IMR-90 (cell line): ENCODE measurements at regions not wholly inside any gene's neighbourhood (a gene's known extent, or its start where the extent isn't known, plus 50 kb on each side); places are given as distances from the start of the nearest gene placed in this dataset.
"Not testable (repeated sequence)": the region's sequence is repeated elsewhere in the genome, so short reads cannot be mapped to it uniquely, and the experiment has no call there.

Experiments
- ATAC-seq: fragments of 200-7000 bp; cut with Tn5 transposase; 2 replicates; pipeline ENCODE4 v1.9.1; 2020; ENCODE audit warnings: low read depth, mild to moderate bottlenecking, moderate library complexity
- BruUV-seq: library from RNA; stranded (reverse); fragments of 400-500 nt; replicated peaks from 2 replicates; lab custom pipeline; 2021; lab: Mats Ljungman, UMichigan
- CTCF ChIA-PET: fragments of 300-600 bp; formaldehyde crosslinking; extraction: SDS; loops from one replicate; lab custom pipeline; 2021; ENCODE audit warnings: antibody characterized with exemption; lab: Yijun Ruan, JAX
- POLR2A ChIA-PET: fragments of 300-600 bp; sonication (Branson Sonifier 250); formaldehyde crosslinking; loops from one replicate; lab custom pipeline; 2022; ENCODE audit warnings: antibody characterized with exemption; ENCODE audit not compliant: unreplicated experiment; lab: Charles Lee
- DNase-seq: peaks from one replicate; pipeline ENCODE4 v3.0.0; 2013
- H2AFZ ChIP-seq: replicated peaks from 2 replicates; pipeline ENCODE3; 2013; ENCODE audit warnings: low read length, mild to moderate bottlenecking; ENCODE audit not compliant: poor library complexity
- H2AK5ac ChIP-seq: 2 replicates; pipeline ENCODE4 v1.6.1; 2013; ENCODE audit warnings: low read depth, low read length, inconsistent platforms
- H2AK9ac ChIP-seq: replicated peaks from 2 replicates; pipeline ENCODE3; 2013; ENCODE audit warnings: mild to moderate bottlenecking, low read depth, low read length, moderate library complexity; ENCODE audit not compliant: poor library complexity
- H2BK120ac ChIP-seq: 2 replicates; pipeline ENCODE4 v1.6.1; 2013; ENCODE audit warnings: low read depth, low read length, inconsistent platforms
- H2BK15ac ChIP-seq: 3 replicates; pipeline ENCODE4 v1.6.1; 2013; ENCODE audit warnings: low read depth, low read length, inconsistent platforms
- H2BK20ac ChIP-seq: 2 replicates; pipeline ENCODE4 v1.6.1; 2013; ENCODE audit warnings: low read depth, mild to moderate bottlenecking, inconsistent platforms, low read length, moderate library complexity
- H2BK5ac ChIP-seq: 2 replicates; pipeline ENCODE4 v1.6.1; 2013; ENCODE audit warnings: mild to moderate bottlenecking, low read depth, low read length, inconsistent platforms; ENCODE audit not compliant: poor library complexity, severe bottlenecking
- H3K14ac ChIP-seq: replicated peaks from 2 replicates; pipeline ENCODE4 v1.6.1; 2013; ENCODE audit warnings: low read depth, low read length, inconsistent platforms
- H3K18ac ChIP-seq: 2 replicates; pipeline ENCODE4 v1.6.1; 2013; ENCODE audit warnings: low read depth, low read length, control low read depth
- H3K23ac ChIP-seq: 2 replicates; pipeline ENCODE4 v1.6.1; 2013; ENCODE audit warnings: low read depth, low read length, inconsistent platforms
- H3K27ac ChIP-seq: 2 replicates; pipeline ENCODE4 v1.5.1; 2013; ENCODE audit warnings: mild to moderate bottlenecking, control low read depth, low read length; ENCODE audit not compliant: insufficient read depth
- H3K27me3 ChIP-seq: 2 replicates; pipeline ENCODE4 v1.6.1; 2013; ENCODE audit warnings: low read length; ENCODE audit not compliant: control insufficient read depth, insufficient read depth
- H3K36me3 ChIP-seq: 2 replicates; pipeline ENCODE4 v1.6.1; 2013; ENCODE audit warnings: low read length, mixed read lengths; ENCODE audit not compliant: control insufficient read depth, insufficient read depth
- H3K4ac ChIP-seq: 2 replicates; pipeline ENCODE4 v1.6.1; 2013; ENCODE audit warnings: low read depth, low read length, inconsistent platforms
- H3K4me1 ChIP-seq: 2 replicates; pipeline ENCODE4 v1.6.1; 2013; ENCODE audit warnings: low read length, mixed read lengths; ENCODE audit not compliant: control insufficient read depth, insufficient read depth
- H3K4me2 ChIP-seq: 2 replicates; pipeline ENCODE4 v1.6.1; 2013; ENCODE audit warnings: low read depth, mild to moderate bottlenecking, control low read depth, low read length, moderate library complexity
- H3K4me3 ChIP-seq: 2 replicates; pipeline ENCODE4 v1.5.1; 2013; ENCODE audit warnings: low read depth, mild to moderate bottlenecking, control low read depth, low read length, moderate library complexity; ENCODE audit not compliant: insufficient read depth
- H3K56ac ChIP-seq: 2 replicates; pipeline ENCODE4 v1.6.1; 2013; ENCODE audit warnings: low read length, inconsistent platforms; ENCODE audit not compliant: insufficient read depth; ENCODE audit errors: extremely low read depth
- H3K79me1 ChIP-seq, 2 experiments: 2 replicates each; pipeline ENCODE4 v1.6.1; 2013; ENCODE audit warnings: low read length in 2 of 2, inconsistent platforms in 1 of 2, low read depth in 1 of 2
- H3K9ac ChIP-seq: 2 replicates; pipeline ENCODE4 v1.6.1; 2013; ENCODE audit warnings: low read depth, low read length, control low read depth
- H3K9me1 ChIP-seq: 2 replicates; pipeline ENCODE4 v1.6.1; 2013; ENCODE audit warnings: low read length, inconsistent platforms; ENCODE audit not compliant: insufficient read depth
- H3K9me3 ChIP-seq: 2 replicates; pipeline ENCODE4 v1.6.1; 2013; ENCODE audit warnings: low read length; ENCODE audit not compliant: control insufficient read depth, insufficient read depth
- H4K20me1 ChIP-seq: 2 replicates; pipeline ENCODE4 v1.6.1; 2013; ENCODE audit warnings: low read length, inconsistent platforms; ENCODE audit not compliant: insufficient read depth
- H4K5ac ChIP-seq: 2 replicates; pipeline ENCODE4 v1.6.1; 2013; ENCODE audit warnings: mild to moderate bottlenecking, low read depth, low read length, control low read depth
- H4K8ac ChIP-seq, 2 experiments: 2 replicates each; pipeline ENCODE4 v1.6.1; 2013; ENCODE audit warnings: low read depth in 2 of 2, low read length in 2 of 2, control low read depth in 1 of 2, inconsistent platforms in 1 of 2
- H4K91ac ChIP-seq: 2 replicates; pipeline ENCODE4 v1.6.1; 2013; ENCODE audit warnings: low read depth, low read length, inconsistent platforms; ENCODE audit not compliant: insufficient read depth
- WGBS, 2 experiments: methylation state at CpG; one replicate each; pipeline versions ENCODE4 v1.1.5 to v1.1.7; 2013; ENCODE audit warnings: missing lambda C conversion rate in 2 of 2; ENCODE audit not compliant: insufficient read length in 1 of 2; ENCODE audit errors: extremely low coverage in 2 of 2; 5-methylcytosine and 5-hydroxymethylcytosine counted together
- dilution Hi-C: fragments of 300-500 bp; cut with HindIII; formaldehyde crosslinking; loops from one replicate; pipeline ENCODE4 v1.14.3; 2018; ENCODE audit warnings: low sequenced_read_pairs; ENCODE audit not compliant: unreplicated experiment
- in situ Hi-C: fragments of 300-500 bp; cut with MboI; formaldehyde crosslinking; loops from 3 replicates; pipeline ENCODE4 v1.14.3; 2019; ENCODE audit warnings: low sequenced_read_pairs, inconsistent platforms, mixed read lengths
- intact Hi-C: fragments of 100-400 bp; cut with micrococcal nuclease; formaldehyde crosslinking; loops from 2 replicates; pipeline ENCODE4 v1.10.0; 2022

- peak overlapping the region; percentile 94; the same call in 1 of the 2 replicates for H2AK5ac ChIP-seq
- ATAC-seq, H3K23ac ChIP-seq, CTCF ChIA-PET, H2BK120ac ChIP-seq, H3K4me1 ChIP-seq, intact Hi-C loops, H3K4me2 ChIP-seq, H3K79me1 ChIP-seq, H3K18ac ChIP-seq, DNase-seq, H4K5ac ChIP-seq, H3K27ac ChIP-seq, H2BK15ac ChIP-seq, H3K36me3 ChIP-seq, dilution Hi-C loops, H4K20me1 ChIP-seq, in situ Hi-C loops, H3K14ac ChIP-seq, H3K9me3 ChIP-seq, H3K9ac ChIP-seq, H4K91ac ChIP-seq, H3K4ac ChIP-seq, H4K8ac ChIP-seq, H2AFZ ChIP-seq, BruUV-seq, H3K9me1 ChIP-seq, H3K4me3 ChIP-seq, POLR2A ChIA-PET, H2BK20ac ChIP-seq, H3K27me3 ChIP-seq, H3K56ac ChIP-seq: not testable (repeated sequence)
- WGBS, 2 experiments: 74% methylated on average over 7 of the region's 17 CpGs; no CpG with 5 or more reads in 1 of the 2 experiments
- peak overlapping the region; percentile 83 for H2BK5ac ChIP-seq
- peak overlapping the region; percentile 55 for H2AK9ac ChIP-seq
Measured at GRCh38 chr15:77885877-77886500, 191.5 kb downstream of the TBC1D2B start.

GRCh38 chr15:77883012-77883411, 194.5 kb downstream of the TBC1D2B start:
- H3K18ac ChIP-seq, in situ Hi-C loops, H2AFZ ChIP-seq: not testable (repeated sequence)

More at GRCh38 chr15:77883012-77883411, 194.5 kb downstream of the TBC1D2B start:
- H3K4me3 ChIP-seq, H3K27ac ChIP-seq, H4K91ac ChIP-seq, DNase-seq, H2BK120ac ChIP-seq, H3K56ac ChIP-seq, H3K9me1 ChIP-seq, H3K14ac ChIP-seq, H2BK15ac ChIP-seq, dilution Hi-C loops, H3K23ac ChIP-seq, ATAC-seq, H3K9ac ChIP-seq, H4K5ac ChIP-seq, H2BK5ac ChIP-seq, H2BK20ac ChIP-seq, H3K36me3 ChIP-seq, H3K27me3 ChIP-seq, H3K4me1 ChIP-seq, H3K4ac ChIP-seq, H3K79me1 ChIP-seq, H4K20me1 ChIP-seq, intact Hi-C loops, H3K9me3 ChIP-seq, H2AK9ac ChIP-seq, H4K8ac ChIP-seq, POLR2A ChIA-PET, CTCF ChIA-PET, BruUV-seq, H3K4me2 ChIP-seq, H2AK5ac ChIP-seq: not testable (repeated sequence)
- WGBS, 2 experiments: no CpG with 5 or more reads among the region's 9 CpGs
